ENCODE measurements at regions not wholly inside any gene's neighbourhood (a gene's known extent, or its start where the extent isn't known, plus 50 kb on each side); places are given as distances from the start of the nearest gene placed in this dataset.

GRCh38 chr1:64393790-64394189 is 76.1 kb upstream of the CACHD1 start:
- H3K9me3 ChIP-seq (ENCODE audit: control insufficient read depth in 2 of 2, low read length in 2 of 2) = no peaks in the 10 kb centered on the region
- Mint-ChIP-seq H3K27me3 (peaks cover 14% of the 10 kb centered on the region), H3K27ac (no peak overlapping the region), H3K9me3 (peaks cover 0 to 8% (median 0%) of the 10 kb centered on the region in 7 donors), H3K4me1 (no peaks in the 10 kb centered on the region), H3K4me3 (no peak overlapping the region), H3K36me3 (no peaks in the 10 kb centered on the region)
- no peak for ATAC-seq (ENCODE audit: low read depth in 2 of 2)
- no peak overlapping the region for H3K27ac ChIP-seq (ENCODE audit: insufficient read depth, low read length, poor library complexity, severe bottlenecking)
- H3K36me3 ChIP-seq (ENCODE audit: control insufficient read depth, insufficient read depth, low read length) = no peaks in the 10 kb centered on the region
- no peak overlapping the region for H3K4me3 ChIP-seq (ENCODE audit: low read depth, low read length)
- no peaks in the 10 kb centered on the region for H3K27me3 ChIP-seq (ENCODE audit: control insufficient read depth, insufficient read depth, low read length)
- no peak for DNase-seq
- no peaks in the 10 kb centered on the region for H3K4me1 ChIP-seq (ENCODE audit: control insufficient read depth, insufficient read depth, low read length, poor library complexity, severe bottlenecking)

GRCh38 chr1:64396817-64397216 is 73.1 kb upstream of the CACHD1 start:
- no peak overlapping the region for H3K27ac Mint-ChIP-seq
- no peaks in the 10 kb centered on the region for H3K36me3 Mint-ChIP-seq
- Histone ChIP-seq H3K4me1 (ENCODE audit: control insufficient read depth, insufficient read depth, low read length, poor library complexity, severe bottlenecking) (no peaks in the 10 kb centered on the region), H3K4me3 (ENCODE audit: low read depth, low read length) (no peak overlapping the region), H3K36me3 (ENCODE audit: control insufficient read depth, insufficient read depth, low read length) (no peaks in the 10 kb centered on the region), H3K9me3 (ENCODE audit: control insufficient read depth in 2 of 2, low read length in 2 of 2) (no peaks in the 10 kb centered on the region), H3K27ac (ENCODE audit: insufficient read depth, low read length, poor library complexity, severe bottlenecking) (no peak overlapping the region), H3K27me3 (ENCODE audit: control insufficient read depth, insufficient read depth, low read length) (no peaks in the 10 kb centered on the region)
- no peaks in the 10 kb centered on the region for H3K4me1 Mint-ChIP-seq
- no peak overlapping the region for H3K4me3 Mint-ChIP-seq
- H3K9me3 Mint-ChIP-seq = peaks cover 0 to 2% (median 0%) of the 10 kb centered on the region in 7 donors
- peaks cover 10% of the 10 kb centered on the region for H3K27me3 Mint-ChIP-seq
- no peak for ATAC-seq (ENCODE audit: low read depth in 2 of 2)
- peak in 1 of 3 donors; percentile 16 for DNase-seq

GRCh38 chr1:64397541-64397940 is 72.4 kb upstream of the CACHD1 start:
- no peaks in the 10 kb centered on the region for H3K36me3 Mint-ChIP-seq
- Histone ChIP-seq H3K4me1 (ENCODE audit: control insufficient read depth, insufficient read depth, low read length, poor library complexity, severe bottlenecking) (no peaks in the 10 kb centered on the region), H3K4me3 (ENCODE audit: low read depth, low read length) (no peak overlapping the region), H3K9me3 (ENCODE audit: control insufficient read depth in 2 of 2, low read length in 2 of 2) (no peaks in the 10 kb centered on the region), H3K27ac (ENCODE audit: insufficient read depth, low read length, poor library complexity, severe bottlenecking) (no peak overlapping the region), H3K36me3 (ENCODE audit: control insufficient read depth, insufficient read depth, low read length) (no peaks in the 10 kb centered on the region), H3K27me3 (ENCODE audit: control insufficient read depth, insufficient read depth, low read length) (no peaks in the 10 kb centered on the region)
- H3K4me3 Mint-ChIP-seq = no peak overlapping the region
- no peak for ATAC-seq (ENCODE audit: low read depth in 2 of 2)
- no peaks in the 10 kb centered on the region for H3K4me1 Mint-ChIP-seq
- H3K9me3 Mint-ChIP-seq = peaks cover 0 to 2% (median 0%) of the 10 kb centered on the region in 7 donors
- peaks cover 7% of the 10 kb centered on the region for H3K27me3 Mint-ChIP-seq
- DNase-seq = no peak
- H3K27ac Mint-ChIP-seq = no peak overlapping the region

- Mint-ChIP-seq H3K9me3 (no peaks in the 10 kb centered on the region), H3K4me1 (no peaks in the 10 kb centered on the region), H3K27me3 (peaks cover 1% of the 10 kb centered on the region), H3K36me3 (no peaks in the 10 kb centered on the region), H3K27ac (no peak overlapping the region), H3K4me3 (no peak overlapping the region)
- DNase-seq = no peak
- Histone ChIP-seq H3K9me3 (ENCODE audit: control insufficient read depth in 2 of 2, low read length in 2 of 2) (no peaks in the 10 kb centered on the region), H3K4me1 (ENCODE audit: control insufficient read depth, insufficient read depth, low read length, poor library complexity, severe bottlenecking) (no peaks in the 10 kb centered on the region), H3K4me3 (ENCODE audit: low read depth, low read length) (no peak overlapping the region), H3K27ac (ENCODE audit: insufficient read depth, low read length, poor library complexity, severe bottlenecking) (no peak overlapping the region), H3K27me3 (ENCODE audit: control insufficient read depth, insufficient read depth, low read length) (no peaks in the 10 kb centered on the region), H3K36me3 (ENCODE audit: control insufficient read depth, insufficient read depth, low read length) (no peaks in the 10 kb centered on the region)
- no peak for ATAC-seq (ENCODE audit: low read depth in 2 of 2)
Measured at GRCh38 chr1:64398936-64399335, 71.0 kb upstream of the CACHD1 start.

GRCh38 chr1:64401285-64401684 is 68.6 kb upstream of the CACHD1 start:
- Mint-ChIP-seq H3K9me3 (peaks cover 0 to 2% (median 0%) of the 10 kb centered on the region in 7 donors), H3K36me3 (no peaks in the 10 kb centered on the region), H3K4me3 (no peak overlapping the region), H3K27me3 (no peaks in the 10 kb centered on the region), H3K27ac (no peak overlapping the region), H3K4me1 (no peaks in the 10 kb centered on the region)
- H3K4me1 ChIP-seq (ENCODE audit: control insufficient read depth, insufficient read depth, low read length, poor library complexity, severe bottlenecking) = no peaks in the 10 kb centered on the region
- no peak for DNase-seq
- H3K27me3 ChIP-seq (ENCODE audit: control insufficient read depth, insufficient read depth, low read length) = no peaks in the 10 kb centered on the region
- ATAC-seq (ENCODE audit: low read depth in 2 of 2) = no peak
- no peaks in the 10 kb centered on the region for H3K9me3 ChIP-seq (ENCODE audit: control insufficient read depth in 2 of 2, low read length in 2 of 2)
- H3K27ac ChIP-seq (ENCODE audit: insufficient read depth, low read length, poor library complexity, severe bottlenecking) = no peak overlapping the region
- no peak overlapping the region for H3K4me3 ChIP-seq (ENCODE audit: low read depth, low read length)
- H3K36me3 ChIP-seq (ENCODE audit: control insufficient read depth, insufficient read depth, low read length) = no peaks in the 10 kb centered on the region

- no peak overlapping the region for H3K4me3 ChIP-seq (ENCODE audit: low read depth, low read length)
- no peaks in the 10 kb centered on the region for H3K27me3 Mint-ChIP-seq
- no peaks in the 10 kb centered on the region for H3K9me3 ChIP-seq (ENCODE audit: control insufficient read depth in 2 of 2, low read length in 2 of 2)
- H3K4me1 ChIP-seq (ENCODE audit: control insufficient read depth, insufficient read depth, low read length, poor library complexity, severe bottlenecking) = no peaks in the 10 kb centered on the region
- no peak overlapping the region for H3K27ac Mint-ChIP-seq
- DNase-seq = no peak
- H3K27ac ChIP-seq (ENCODE audit: insufficient read depth, low read length, poor library complexity, severe bottlenecking) = no peak overlapping the region
- no peaks in the 10 kb centered on the region for H3K4me1 Mint-ChIP-seq
- peaks cover 0 to 2% (median 0%) of the 10 kb centered on the region in 7 donors for H3K9me3 Mint-ChIP-seq
- no peaks in the 10 kb centered on the region for H3K36me3 ChIP-seq (ENCODE audit: control insufficient read depth, insufficient read depth, low read length)
- H3K4me3 Mint-ChIP-seq = no peak overlapping the region
- no peaks in the 10 kb centered on the region for H3K27me3 ChIP-seq (ENCODE audit: control insufficient read depth, insufficient read depth, low read length)
- H3K36me3 Mint-ChIP-seq = no peaks in the 10 kb centered on the region
- ATAC-seq (ENCODE audit: low read depth in 2 of 2) = no peak
Measured at GRCh38 chr1:64403331-64403730, 66.6 kb upstream of the CACHD1 start.

- Mint-ChIP-seq H3K4me1 (no peaks in the 10 kb centered on the region), H3K9me3 (peaks cover 0 to 2% (median 0%) of the 10 kb centered on the region in 7 donors), H3K27ac (no peak overlapping the region), H3K4me3 (no peak overlapping the region), H3K36me3 (no peaks in the 10 kb centered on the region), H3K27me3 (no peaks in the 10 kb centered on the region)
- Histone ChIP-seq H3K36me3 (ENCODE audit: control insufficient read depth, insufficient read depth, low read length) (no peaks in the 10 kb centered on the region), H3K4me1 (ENCODE audit: control insufficient read depth, insufficient read depth, low read length, poor library complexity, severe bottlenecking) (no peaks in the 10 kb centered on the region), H3K27me3 (ENCODE audit: control insufficient read depth, insufficient read depth, low read length) (no peaks in the 10 kb centered on the region), H3K27ac (ENCODE audit: insufficient read depth, low read length, poor library complexity, severe bottlenecking) (no peak overlapping the region), H3K9me3 (ENCODE audit: control insufficient read depth in 2 of 2, low read length in 2 of 2) (no peaks in the 10 kb centered on the region), H3K4me3 (ENCODE audit: low read depth, low read length) (no peak overlapping the region)
- no peak for DNase-seq
- ATAC-seq (ENCODE audit: low read depth in 2 of 2) = no peak
Measured at GRCh38 chr1:64404202-64404601, 65.7 kb upstream of the CACHD1 start.

GRCh38 chr1:64405833-64406232 is 64.1 kb upstream of the CACHD1 start:
- no peaks in the 10 kb centered on the region for H3K36me3 Mint-ChIP-seq
- Histone ChIP-seq H3K27me3 (ENCODE audit: control insufficient read depth, insufficient read depth, low read length) (no peaks in the 10 kb centered on the region), H3K9me3 (ENCODE audit: control insufficient read depth in 2 of 2, low read length in 2 of 2) (no peaks in the 10 kb centered on the region), H3K4me3 (ENCODE audit: low read depth, low read length) (no peak overlapping the region), H3K27ac (ENCODE audit: insufficient read depth, low read length, poor library complexity, severe bottlenecking) (no peak overlapping the region), H3K4me1 (ENCODE audit: control insufficient read depth, insufficient read depth, low read length, poor library complexity, severe bottlenecking) (no peaks in the 10 kb centered on the region), H3K36me3 (ENCODE audit: control insufficient read depth, insufficient read depth, low read length) (no peaks in the 10 kb centered on the region)
- H3K4me1 Mint-ChIP-seq = no peaks in the 10 kb centered on the region
- DNase-seq (no peak), ATAC-seq (ENCODE audit: low read depth in 2 of 2) (no peak)
- H3K9me3 Mint-ChIP-seq = peaks cover 0 to 2% (median 0%) of the 10 kb centered on the region in 7 donors
- H3K27ac Mint-ChIP-seq = no peak overlapping the region
- no peaks in the 10 kb centered on the region for H3K27me3 Mint-ChIP-seq
- no peak overlapping the region for H3K4me3 Mint-ChIP-seq

All from CD4-positive, CD25-positive, alpha-beta regulatory T cell (primary cell).